ENCODE measurements at regions not wholly inside any gene's neighbourhood (a gene's known extent, or its start where the extent isn't known, plus 50 kb on each side); places are given as distances from the start of the nearest gene placed in this dataset.

- H3K36me3 ChIP-seq (ENCODE audit: control insufficient read depth in 4 of 4, insufficient read depth in 3 of 4, low read depth in 1 of 4, low read length in 3 of 4) = no peaks in the 10 kb centered on the region
- TF ChIP-seq HNF4A (conservative IDR thresholded peaks at IDR 0.05) = no peak
- TF ChIP-seq FOXA2 (IDR thresholded peaks at IDR 0.05) = no peak
- no peak for TF ChIP-seq ATF3 (IDR thresholded peaks at IDR 0.05)
- no peak overlapping the region for H3K27ac ChIP-seq (ENCODE audit: low read depth in 1 of 2, low read length in 2 of 2)
- H3K27me3 ChIP-seq (ENCODE audit: control insufficient read depth in 4 of 4, insufficient read depth in 4 of 4, low read length in 3 of 4) = no peaks in the 10 kb centered on the region
- DNase-seq (ENCODE audit: low spot score) = no peak
- H3K4me1 ChIP-seq (ENCODE audit: control insufficient read depth in 4 of 4, insufficient read depth in 4 of 4, low read length in 3 of 4) = no peaks in the 10 kb centered on the region
- 81% methylated on average over 7 of the region's 7 CpGs for WGBS
- no peak overlapping the region for H3K9ac ChIP-seq (ENCODE audit: low read depth in 1 of 2, low read length in 2 of 2)
- no peaks in the 10 kb centered on the region for H3K9me3 ChIP-seq (ENCODE audit: control insufficient read depth in 4 of 4, low read length in 3 of 4)
- no peak overlapping the region for H3K4me3 ChIP-seq (ENCODE audit: low read depth in 1 of 3, low read length in 3 of 3)
These were observed 115.4 kb downstream of the KIF4B start for GRCh38 chr5:155128786-155129512.

GRCh38 chr5:155129513-155129880 lies 115.9 kb downstream of the KIF4B start:
- Histone ChIP-seq H3K4me3 (ENCODE audit: low read depth in 1 of 3, low read length in 3 of 3) (no peak overlapping the region), H3K27ac (ENCODE audit: low read depth in 1 of 2, low read length in 2 of 2) (no peak overlapping the region), H3K9ac (ENCODE audit: low read depth in 1 of 2, low read length in 2 of 2) (no peak overlapping the region), H3K27me3 (ENCODE audit: control insufficient read depth in 4 of 4, insufficient read depth in 4 of 4, low read length in 3 of 4) (no peaks in the 10 kb centered on the region), H3K36me3 (ENCODE audit: control insufficient read depth in 4 of 4, insufficient read depth in 3 of 4, low read depth in 1 of 4, low read length in 3 of 4) (no peaks in the 10 kb centered on the region), H3K4me1 (ENCODE audit: control insufficient read depth in 4 of 4, insufficient read depth in 4 of 4, low read length in 3 of 4) (no peaks in the 10 kb centered on the region), H3K9me3 (ENCODE audit: control insufficient read depth in 4 of 4, low read length in 3 of 4) (no peaks in the 10 kb centered on the region)
- DNase-seq (ENCODE audit: low spot score) = no peak
- TF ChIP-seq SP1 (IDR thresholded peaks at IDR 0.05) (no peak), RXRA (IDR thresholded peaks at IDR 0.05) (no peak), CTCF (IDR thresholded peaks at IDR 0.05; ENCODE audit: low read depth, low read length, missing input control) (no peak), TAF1 (conservative IDR thresholded peaks at IDR 0.05) (no peak), NR2F2 (IDR thresholded peaks at IDR 0.05) (no peak), MAX (IDR thresholded peaks at IDR 0.05) (no peak), HNF4A (conservative IDR thresholded peaks at IDR 0.05) (no peak), HNF4G (IDR thresholded peaks at IDR 0.05) (no peak), ATF3 (IDR thresholded peaks at IDR 0.05) (no peak), GABPA (IDR thresholded peaks at IDR 0.05 in 1 of 2, conservative IDR thresholded peaks at IDR 0.05 in 1 of 2) (no peak), YY1 (IDR thresholded peaks at IDR 0.05) (no peak), FOXA1 (IDR thresholded peaks at IDR 0.05) (no peak), RAD21 (IDR thresholded peaks at IDR 0.05) (no peak)

GRCh38 chr5:155134130-155134529 lies 120.6 kb downstream of the KIF4B start:
- H3K36me3 ChIP-seq (ENCODE audit: control insufficient read depth in 4 of 4, insufficient read depth in 3 of 4, low read depth in 1 of 4, low read length in 3 of 4) = no peaks in the 10 kb centered on the region
- no peak overlapping the region for H3K4me3 ChIP-seq (ENCODE audit: low read depth in 1 of 3, low read length in 3 of 3)
- no peak overlapping the region for H3K9ac ChIP-seq (ENCODE audit: low read depth in 1 of 2, low read length in 2 of 2)
- TF ChIP-seq FOXA2 (IDR thresholded peaks at IDR 0.05) (no peak), YY1 (IDR thresholded peaks at IDR 0.05) (no peak), JUND (IDR thresholded peaks at IDR 0.05) (no peak), HNF4A (conservative IDR thresholded peaks at IDR 0.05) (no peak), RAD21 (IDR thresholded peaks at IDR 0.05) (no peak), MAX (IDR thresholded peaks at IDR 0.05) (no peak), EGR1 (IDR thresholded peaks at IDR 0.05; ENCODE audit: low read depth in 2 of 2) (no peak), ATF3 (IDR thresholded peaks at IDR 0.05) (no peak), SP1 (IDR thresholded peaks at IDR 0.05) (no peak), NR2F2 (IDR thresholded peaks at IDR 0.05) (no peak), RXRA (IDR thresholded peaks at IDR 0.05) (no peak)
- H3K27ac ChIP-seq (ENCODE audit: low read depth in 1 of 2, low read length in 2 of 2) = no peak overlapping the region
- no peaks in the 10 kb centered on the region for H3K27me3 ChIP-seq (ENCODE audit: control insufficient read depth in 4 of 4, insufficient read depth in 4 of 4, low read length in 3 of 4)
- DNase-seq (ENCODE audit: low spot score) = no peak
- no peaks in the 10 kb centered on the region for H3K9me3 ChIP-seq (ENCODE audit: control insufficient read depth in 4 of 4, low read length in 3 of 4)
- no peaks in the 10 kb centered on the region for H3K4me1 ChIP-seq (ENCODE audit: control insufficient read depth in 4 of 4, insufficient read depth in 4 of 4, low read length in 3 of 4)

Measured in liver (tissue), 8 donors.